Chondrocyte (in vitro differentiated cells): ENCODE measurements at regions not wholly inside any gene's neighbourhood (a gene's known extent, or its start where the extent isn't known, plus 50 kb on each side); places are given as distances from the start of the nearest gene placed in this dataset.
A peak's percentile ranks its signal among the peaks of the same experiment; 100 is the strongest.

Source experiments
- DNase-seq: peaks from one replicate; pipeline ENCODE4 v3.0.0; 2021; ENCODE audit warnings: mixed read lengths, low spot score
- H3K27ac Mint-ChIP-seq: one replicate; pipeline ENCODE4 v1.8.0; 2021; ENCODE audit warnings: mild to moderate bottlenecking, moderate library complexity, mixed read lengths; ENCODE audit not compliant: unreplicated experiment
- H3K27me3 Mint-ChIP-seq: 2 replicates; pipeline ENCODE4 v1.8.0; 2021; ENCODE audit warnings: low read depth, mixed read lengths
- H3K36me3 Mint-ChIP-seq: 2 replicates; pipeline ENCODE4 v1.8.0; 2021; ENCODE audit warnings: low read depth, mixed read lengths
- H3K4me1 Mint-ChIP-seq: 2 replicates; pipeline ENCODE4 v1.8.0; 2021; ENCODE audit warnings: low read depth, mild to moderate bottlenecking, mixed read lengths
- H3K4me3 Mint-ChIP-seq: one replicate; pipeline ENCODE4 v1.8.0; 2021; ENCODE audit warnings: mild to moderate bottlenecking, moderate library complexity, mixed read lengths; ENCODE audit not compliant: unreplicated experiment
- H3K9me3 Mint-ChIP-seq: 2 replicates; pipeline ENCODE4 v1.8.0; 2021; ENCODE audit warnings: low read depth, mixed read lengths
- CTCF ChIP-seq: fragments of 200-600 bp; sonication (generic); IDR thresholded peaks from 2 replicates; pipeline ENCODE4 v1.5.0; 2021; ENCODE audit warnings: antibody characterized with exemption, mild to moderate bottlenecking, moderate library complexity

GRCh38 chr14:85421186-85421877 lies 108.6 kb upstream of the FLRT2 start:
- no peak overlapping the region for H3K27ac Mint-ChIP-seq
- no peak for DNase-seq
- H3K36me3 Mint-ChIP-seq = no peaks in the 10 kb centered on the region
- no peak overlapping the region for H3K4me3 Mint-ChIP-seq
- peaks cover 31% of the 10 kb centered on the region for H3K4me1 Mint-ChIP-seq
- no peaks in the 10 kb centered on the region for H3K27me3 Mint-ChIP-seq
- H3K9me3 Mint-ChIP-seq = peaks cover 3% of the 10 kb centered on the region
- no peak for TF ChIP-seq CTCF

DNA sequence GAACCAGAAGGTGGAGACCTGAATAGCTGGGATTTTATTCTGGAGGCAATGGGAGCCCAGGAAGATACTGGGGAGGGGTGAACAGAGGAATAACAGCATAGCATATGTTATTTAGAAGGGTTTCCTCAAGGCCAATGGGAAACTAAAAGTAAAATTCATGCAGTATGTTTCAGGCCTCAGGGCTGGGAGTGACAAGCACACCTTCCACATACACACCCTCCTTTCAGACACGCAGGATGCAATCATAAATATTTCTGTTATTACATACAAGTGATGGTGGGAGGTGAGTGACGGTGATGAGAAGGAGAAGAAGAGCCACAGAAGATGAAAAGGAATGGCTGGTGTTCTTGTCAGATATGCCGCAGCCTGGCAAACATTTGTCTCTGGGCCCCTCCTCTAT lies 106.1 kb upstream of the FLRT2 start:
- Mint-ChIP-seq H3K27ac (no peak overlapping the region), H3K9me3 (peaks cover 3% of the 10 kb centered on the region), H3K4me3 (no peak overlapping the region), H3K27me3 (no peaks in the 10 kb centered on the region), H3K4me1 (peaks cover 16% of the 10 kb centered on the region), H3K36me3 (no peaks in the 10 kb centered on the region)
- TF ChIP-seq CTCF = no peak
- DNase-seq = no peak

- Mint-ChIP-seq H3K4me3 (no peak overlapping the region), H3K36me3 (no peaks in the 10 kb centered on the region), H3K4me1 (peaks cover 18% of the 10 kb centered on the region), H3K27ac (no peak overlapping the region), H3K9me3 (peaks cover 10% of the 10 kb centered on the region), H3K27me3 (no peaks in the 10 kb centered on the region)
- peak; percentile 31 for TF ChIP-seq CTCF
- DNase-seq = no peak
These were observed 104.4 kb upstream of the FLRT2 start for GRCh38 chr14:85425507-85425906.

- Mint-ChIP-seq H3K27me3 (no peaks in the 10 kb centered on the region), H3K4me1 (peaks cover 16% of the 10 kb centered on the region), H3K27ac (no peak overlapping the region), H3K4me3 (no peak overlapping the region), H3K9me3 (peaks cover 8% of the 10 kb centered on the region), H3K36me3 (no peaks in the 10 kb centered on the region)
- no peak for TF ChIP-seq CTCF
- DNase-seq = no peak
These were observed 103.6 kb upstream of the FLRT2 start for GRCh38 chr14:85426068-85426935.

- no peaks in the 10 kb centered on the region for H3K27me3 Mint-ChIP-seq
- H3K9me3 Mint-ChIP-seq = peaks cover 6% of the 10 kb centered on the region
- TF ChIP-seq CTCF = no peak
- no peak overlapping the region for H3K4me3 Mint-ChIP-seq
- no peak overlapping the region for H3K27ac Mint-ChIP-seq
- H3K36me3 Mint-ChIP-seq = no peaks in the 10 kb centered on the region
- H3K4me1 Mint-ChIP-seq = peaks cover 10% of the 10 kb centered on the region
- DNase-seq = no peak
These were observed 101.0 kb upstream of the FLRT2 start for GRCh38 chr14:85428926-85429325.
